IPS-20b (cell line): ENCODE measurements at regions not wholly inside any gene's neighbourhood (a gene's known extent, or its start where the extent isn't known, plus 50 kb on each side); places are given as distances from the start of the nearest gene placed in this dataset.
"Not testable (repeated sequence)": the region's sequence is repeated elsewhere in the genome, so short reads cannot be mapped to it uniquely, and the experiment has no call there.

ENCODE experiments used
- H3K27ac ChIP-seq: one replicate; pipeline ENCODE4 v1.5.1; 2013; ENCODE audit warnings: low read length
- H3K27me3 ChIP-seq: 2 replicates; pipeline ENCODE4 v1.6.1; 2013; ENCODE audit warnings: mild to moderate bottlenecking, low read length, inconsistent platforms; ENCODE audit not compliant: insufficient read depth
- H3K36me3 ChIP-seq: 2 replicates; pipeline ENCODE4 v1.6.1; 2013; ENCODE audit warnings: low read depth, mild to moderate bottlenecking, inconsistent platforms, low read length, moderate library complexity; ENCODE audit not compliant: insufficient read depth
- H3K4me1 ChIP-seq: 2 replicates; pipeline ENCODE4 v1.6.1; 2013; ENCODE audit warnings: mild to moderate bottlenecking, control low read depth, inconsistent platforms, low read length, moderate library complexity; ENCODE audit not compliant: insufficient read depth
- H3K4me3 ChIP-seq: 2 replicates; pipeline ENCODE4 v1.5.1; 2013; ENCODE audit warnings: mild to moderate bottlenecking, low read length, inconsistent platforms
- H3K9ac ChIP-seq: 2 replicates; pipeline ENCODE4 v1.6.1; 2013; ENCODE audit warnings: low read depth, mild to moderate bottlenecking, inconsistent platforms, low read length, moderate library complexity
- H3K9me3 ChIP-seq: 2 replicates; pipeline ENCODE4 v1.6.1; 2013; ENCODE audit warnings: mild to moderate bottlenecking, low read depth, low read length, inconsistent platforms; ENCODE audit not compliant: insufficient read depth

DNA sequence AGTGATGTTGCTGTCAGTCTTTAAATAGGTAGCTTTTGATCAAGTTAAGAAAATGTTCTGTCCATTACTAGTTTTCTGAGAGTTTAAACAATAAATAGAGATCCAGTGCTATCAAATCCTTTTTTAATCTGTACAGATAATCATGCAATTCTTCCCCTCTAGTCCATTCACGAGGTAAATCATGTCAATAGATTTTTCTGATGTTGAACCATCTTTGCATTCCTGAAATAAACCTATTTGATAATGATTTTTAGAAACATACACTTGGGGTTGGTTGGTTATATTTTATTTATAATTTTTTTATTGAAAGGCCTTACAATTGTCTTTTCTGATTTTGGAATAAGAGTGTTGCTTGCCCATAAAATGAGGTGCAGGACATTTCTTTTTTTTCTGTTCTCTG, 95.0 kb downstream of the FAM53A start:
- Histone ChIP-seq H3K27me3 (no peaks in the 10 kb centered on the region), H3K9ac (no peak overlapping the region), H3K36me3 (no peaks in the 10 kb centered on the region), H3K4me3 (no peak overlapping the region), H3K4me1 (no peaks in the 10 kb centered on the region), H3K27ac (no peak overlapping the region), H3K9me3 (peaks cover 13% of the 10 kb centered on the region)

DNA sequence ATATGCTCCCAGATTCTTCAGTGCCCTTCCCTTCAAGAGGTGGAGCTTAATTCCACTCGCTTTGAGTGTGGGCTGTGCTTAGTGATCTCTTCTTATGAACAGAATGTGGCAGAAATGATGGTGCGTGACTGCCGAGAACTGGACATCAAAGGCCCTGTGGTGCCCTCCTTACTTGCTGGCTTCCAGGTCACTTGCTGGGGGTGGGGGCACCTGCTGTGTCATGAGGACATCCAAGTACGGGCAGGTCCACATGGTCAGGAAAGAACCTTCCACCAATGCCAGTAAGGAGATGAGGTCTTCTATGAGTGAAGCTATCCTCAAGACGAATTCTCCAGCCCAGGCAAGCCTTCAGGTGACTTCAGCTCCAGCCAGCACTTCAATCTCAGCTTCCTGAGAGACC, 95.8 kb downstream of the FAM53A start:
- Histone ChIP-seq H3K4me3 (no peak overlapping the region), H3K27me3 (no peaks in the 10 kb centered on the region), H3K9me3 (peaks cover 13% of the 10 kb centered on the region), H3K27ac (no peak overlapping the region), H3K4me1 (no peaks in the 10 kb centered on the region), H3K36me3 (no peaks in the 10 kb centered on the region), H3K9ac (no peak overlapping the region)

DNA sequence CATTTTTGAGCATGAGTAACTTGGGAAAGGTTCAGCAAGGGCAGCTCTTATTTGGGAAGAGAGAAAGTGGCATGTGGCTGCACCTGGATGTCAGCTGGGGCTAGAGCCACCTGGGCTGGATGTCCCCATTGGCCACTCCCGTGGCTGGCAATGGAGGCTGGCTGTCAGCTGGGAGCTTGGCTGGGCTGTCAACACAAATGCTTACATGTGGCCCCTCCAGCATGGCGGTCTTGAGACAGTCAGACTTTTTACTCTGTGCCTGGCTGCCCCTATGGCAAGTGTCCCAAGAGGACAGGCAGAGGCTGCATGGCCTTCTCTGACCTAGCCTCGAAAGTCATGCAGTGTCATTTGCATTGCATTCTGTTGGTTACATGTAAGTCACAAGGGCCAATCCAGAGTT, 99.6 kb downstream of the FAM53A start:
- Histone ChIP-seq H3K27ac (no peak overlapping the region), H3K27me3 (peaks cover 4% of the 10 kb centered on the region; the same call in 1 of the 2 replicates), H3K9me3 (peaks cover 8% of the 10 kb centered on the region), H3K36me3 (no peaks in the 10 kb centered on the region), H3K9ac (no peak overlapping the region), H3K4me1 (no peaks in the 10 kb centered on the region), H3K4me3 (no peak overlapping the region)

DNA sequence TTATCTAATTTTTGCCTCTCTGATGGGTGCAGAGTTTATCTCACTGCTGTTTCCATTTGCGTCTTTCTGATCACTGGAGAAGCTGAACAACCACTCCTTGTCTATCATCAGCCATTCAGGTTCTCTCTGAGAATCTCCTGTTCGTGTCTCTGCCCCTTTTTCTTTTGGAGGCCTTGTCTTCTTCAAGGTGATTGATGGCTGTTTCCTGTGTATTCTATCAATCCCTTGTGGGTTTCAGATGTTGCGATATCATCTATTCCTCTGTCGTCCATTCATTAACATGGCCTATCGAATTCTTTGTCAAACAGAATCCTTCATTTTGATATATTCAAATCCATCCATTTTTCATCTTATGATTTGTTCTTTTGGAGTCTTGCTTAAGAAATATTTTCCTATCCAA, 100.3 kb downstream of the FAM53A start:
- no peaks in the 10 kb centered on the region for H3K4me1 ChIP-seq
- peaks cover 6% of the 10 kb centered on the region; the same call in 1 of the 2 replicates for H3K9me3 ChIP-seq
- H3K27ac ChIP-seq = no peak overlapping the region
- H3K9ac ChIP-seq = no peak overlapping the region
- no peak overlapping the region for H3K4me3 ChIP-seq
- no peaks in the 10 kb centered on the region for H3K36me3 ChIP-seq
- H3K27me3 ChIP-seq = peaks cover 6% of the 10 kb centered on the region; the same call in 1 of the 2 replicates

DNA sequence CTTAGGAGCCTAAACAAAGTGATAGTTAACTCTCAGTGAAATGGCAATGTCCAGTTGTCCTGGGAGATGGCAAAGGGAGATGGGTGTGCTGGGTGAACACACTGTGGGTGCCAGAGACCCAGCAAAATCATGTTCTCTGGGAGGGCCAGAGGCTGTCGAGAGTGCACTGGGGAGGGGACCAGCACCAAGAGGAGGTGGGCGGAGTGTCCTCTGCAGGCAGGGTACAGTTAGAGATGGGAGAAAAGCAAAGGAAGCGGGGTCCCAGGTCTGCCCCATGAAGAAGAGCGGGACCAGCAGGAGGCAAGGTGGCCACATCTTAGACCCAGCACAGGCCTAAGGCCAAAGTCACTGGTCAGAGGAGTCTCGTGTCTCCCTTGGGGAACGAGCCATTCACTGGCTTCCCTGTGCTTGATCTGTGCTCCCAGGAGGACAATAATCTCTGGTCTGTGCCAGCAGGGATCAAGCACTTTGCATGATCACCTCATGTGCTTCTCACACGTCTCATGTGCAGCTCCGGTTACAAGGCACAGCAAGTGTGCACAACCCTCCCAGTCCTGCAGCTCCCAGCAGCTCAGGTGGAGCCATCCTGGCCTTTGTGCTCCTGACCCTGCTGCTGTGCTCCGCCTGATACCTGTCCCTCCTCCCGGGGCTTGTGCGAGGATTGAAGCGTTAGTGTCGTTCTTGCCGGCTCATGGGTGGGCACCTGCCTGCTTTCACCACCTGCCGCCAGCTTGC, 100.9 kb downstream of the FAM53A start:
- peaks cover 5% of the 10 kb centered on the region; the same call in 1 of the 2 replicates for H3K9me3 ChIP-seq
- peaks cover 9% of the 10 kb centered on the region for H3K27me3 ChIP-seq

DNA sequence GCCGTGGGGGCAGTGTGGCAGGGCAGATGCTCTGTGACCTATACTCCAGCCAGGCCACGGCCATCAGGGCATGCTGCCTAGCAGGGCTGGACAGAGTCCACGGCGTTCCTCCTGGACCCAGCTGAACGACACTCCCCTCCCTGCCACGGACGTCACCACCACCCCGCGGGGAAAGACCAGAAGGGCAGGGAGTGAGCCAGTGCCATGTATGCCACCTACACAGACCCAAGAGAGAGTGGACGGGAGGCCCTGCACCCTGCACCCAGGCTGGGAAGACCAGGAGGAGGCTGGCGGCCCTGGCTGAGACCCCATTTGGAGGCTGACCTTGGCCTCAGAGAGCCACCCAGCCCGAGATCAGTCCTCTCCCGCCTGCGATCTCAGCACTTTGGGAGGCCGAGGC, 101.9 kb downstream of the FAM53A start:
- Histone ChIP-seq H3K9ac (no peak overlapping the region), H3K9me3 (peaks cover 5% of the 10 kb centered on the region; the same call in 1 of the 2 replicates), H3K4me1 (peaks cover 3% of the 10 kb centered on the region; the same call in 1 of the 2 replicates), H3K27me3 (peaks cover 19% of the 10 kb centered on the region), H3K4me3 (no peak overlapping the region), H3K27ac (no peak overlapping the region), H3K36me3 (no peaks in the 10 kb centered on the region)

More for the DNA sequence above, 100.9 kb downstream of the FAM53A start:
- Histone ChIP-seq H3K9ac (no peak overlapping the region), H3K27ac (no peak overlapping the region), H3K4me3 (no peak overlapping the region), H3K4me1 (no peaks in the 10 kb centered on the region; the same call in 1 of the 2 replicates), H3K36me3 (no peaks in the 10 kb centered on the region)

DNA sequence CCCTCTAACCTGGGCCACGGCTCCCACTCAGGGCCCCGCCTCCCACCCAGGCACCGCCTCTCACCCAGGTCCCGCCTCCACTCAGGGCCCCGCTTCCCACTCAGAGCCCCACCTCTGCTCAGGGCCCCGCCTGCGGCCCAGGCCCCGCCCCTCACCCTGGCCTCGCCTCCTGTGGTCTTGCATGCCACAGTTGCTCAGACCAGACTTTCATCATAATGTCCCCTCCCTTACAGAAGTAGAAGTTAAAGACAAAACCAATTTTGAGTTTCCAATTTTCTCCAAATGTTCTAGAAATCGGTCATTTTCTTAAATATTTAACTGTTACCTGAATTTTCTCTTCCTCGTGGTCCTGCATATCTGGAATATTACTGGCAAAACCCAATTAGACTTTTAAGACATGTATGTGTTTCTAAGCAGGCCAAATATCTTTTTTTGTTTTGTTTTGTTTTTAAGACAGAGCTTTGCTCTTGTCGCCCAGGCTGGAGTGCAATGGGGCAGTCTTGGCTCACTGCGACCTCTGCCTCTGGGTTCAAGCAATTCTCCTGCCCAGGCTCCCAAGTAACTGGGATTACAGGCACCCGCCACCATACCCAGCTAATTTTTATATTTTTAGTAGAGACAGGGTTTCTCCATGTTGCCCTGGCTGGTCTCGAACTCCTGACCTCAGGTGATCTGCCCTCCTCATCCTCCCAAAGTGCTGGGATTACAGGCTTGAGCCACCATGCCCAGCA, 102.8 kb downstream of the FAM53A start:
- not testable (repeated sequence) for H3K27ac ChIP-seq, H3K9me3 ChIP-seq, H3K4me1 ChIP-seq, H3K4me3 ChIP-seq, H3K36me3 ChIP-seq, H3K9ac ChIP-seq
- H3K27me3 ChIP-seq = peaks cover 23% of the 10 kb centered on the region

DNA sequence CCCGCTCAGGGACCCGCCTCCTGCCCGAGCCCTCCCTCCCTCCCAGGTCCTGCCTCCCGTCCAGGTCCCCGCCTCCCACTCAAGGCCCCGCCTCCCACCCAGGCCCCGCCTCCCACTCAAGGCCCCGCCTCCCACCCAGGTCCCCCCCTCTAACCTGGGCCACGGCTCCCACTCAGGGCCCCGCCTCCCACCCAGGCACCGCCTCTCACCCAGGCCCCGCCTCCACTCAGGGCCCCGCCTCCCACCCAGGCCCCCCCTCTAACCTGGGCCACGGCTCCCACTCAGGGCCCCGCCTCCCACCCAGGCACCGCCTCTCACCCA, 103.5 kb downstream of the FAM53A start:
- H3K27ac ChIP-seq, H3K36me3 ChIP-seq, H3K9ac ChIP-seq: not testable (repeated sequence)

DNA sequence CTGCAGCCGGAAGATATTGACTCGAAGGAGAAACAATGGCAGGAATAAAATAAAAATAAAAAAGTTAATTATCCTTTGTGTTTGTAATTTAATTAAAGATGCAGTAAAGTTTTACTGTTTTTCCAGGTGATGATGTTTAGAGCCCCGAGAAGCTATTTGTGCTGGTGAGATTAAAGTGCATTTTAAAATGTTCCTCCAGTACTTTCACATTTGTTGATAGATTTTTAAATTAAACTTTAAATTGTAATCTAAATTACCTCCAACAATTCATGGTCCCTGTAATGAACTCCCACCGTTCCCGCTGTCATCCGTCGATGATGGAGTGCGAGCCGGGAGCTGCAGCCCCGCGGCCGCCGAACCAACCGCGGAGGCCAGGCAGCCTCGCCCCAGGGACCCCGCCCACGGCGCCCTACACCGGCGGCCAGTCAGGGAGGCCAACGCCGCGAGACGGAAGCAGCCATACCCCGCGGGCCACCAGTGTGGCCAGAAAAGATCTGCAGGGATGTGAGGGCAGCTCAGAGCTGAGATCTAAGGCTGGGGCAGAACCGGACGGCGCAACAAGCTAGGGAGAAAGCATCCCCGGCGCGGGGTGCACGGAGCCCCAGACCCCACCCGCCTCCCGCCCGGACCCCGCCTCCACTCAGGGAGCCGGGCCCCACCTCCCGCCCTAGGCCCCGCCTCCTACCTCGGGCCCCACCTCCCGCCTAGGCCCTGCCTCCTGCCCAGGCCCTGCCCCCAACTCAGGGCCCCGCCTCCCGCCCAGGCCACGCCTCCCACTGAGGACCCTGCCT, 104.0 kb downstream of the FAM53A start:
- H3K27ac ChIP-seq = no peak overlapping the region
- no peak overlapping the region for H3K9ac ChIP-seq
- no peaks in the 10 kb centered on the region for H3K36me3 ChIP-seq
- H3K4me3 ChIP-seq = peak overlapping the region; percentile 65
- peaks cover 23% of the 10 kb centered on the region for H3K27me3 ChIP-seq
- peaks cover 5% of the 10 kb centered on the region; the same call in 1 of the 2 replicates for H3K9me3 ChIP-seq
- H3K4me1 ChIP-seq = peaks cover 3% of the 10 kb centered on the region; the same call in 1 of the 2 replicates

More for the DNA sequence above, 103.5 kb downstream of the FAM53A start:
- peaks cover 23% of the 10 kb centered on the region for H3K27me3 ChIP-seq
- H3K9me3 ChIP-seq, H3K4me1 ChIP-seq, H3K4me3 ChIP-seq: not testable (repeated sequence)

DNA sequence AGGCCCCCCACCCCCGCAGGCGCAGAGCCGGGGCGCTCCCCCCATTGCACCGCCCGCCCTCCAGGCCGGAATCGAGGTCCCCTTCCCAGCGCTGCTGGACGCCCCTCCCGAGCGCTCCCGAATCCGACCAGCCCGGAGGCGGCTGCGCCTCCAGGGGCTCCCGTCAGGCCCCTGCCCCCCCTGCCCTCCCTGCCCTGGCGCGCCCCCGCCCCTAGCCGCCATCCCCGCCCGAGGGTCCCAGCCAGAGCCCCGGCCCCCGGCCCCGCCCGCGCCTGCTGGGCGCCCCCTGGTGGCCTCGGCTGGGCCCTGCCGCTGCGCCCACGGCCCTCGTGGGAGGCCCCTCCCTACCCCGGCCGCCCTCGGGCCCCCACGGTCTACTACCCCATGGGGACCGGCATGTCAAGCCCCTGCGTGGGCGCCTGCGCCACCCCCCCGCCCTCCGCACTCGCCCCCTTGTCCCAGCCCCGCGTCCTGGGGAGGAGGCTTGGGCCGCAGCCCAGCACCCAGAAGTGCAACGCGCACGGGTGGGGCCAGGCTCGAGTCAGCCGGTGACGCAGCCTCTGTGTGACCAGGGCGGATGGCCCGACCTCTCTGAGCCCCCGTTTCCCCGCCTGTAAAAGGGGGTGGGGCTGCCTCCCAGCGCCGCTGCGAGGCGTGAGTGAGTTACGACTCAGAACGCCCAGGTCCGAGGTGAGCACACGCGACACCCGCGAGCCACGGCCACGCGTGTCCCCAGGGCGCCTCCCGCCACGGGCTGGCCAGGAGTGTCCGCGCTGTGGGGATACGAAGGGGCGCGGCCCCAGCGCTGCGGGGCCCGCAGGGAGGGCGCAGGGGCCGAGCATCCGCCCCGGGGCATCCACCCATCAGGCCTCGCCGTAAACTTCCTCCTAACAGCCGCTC, 104.9 kb downstream of the FAM53A start:
- H3K27me3 ChIP-seq = peaks cover 23% of the 10 kb centered on the region
- H3K36me3 ChIP-seq = no peaks in the 10 kb centered on the region
- H3K9me3 ChIP-seq = peaks cover 2% of the 10 kb centered on the region; the same call in 1 of the 2 replicates
- no peak overlapping the region for H3K27ac ChIP-seq
- peak overlapping the region; percentile 65 for H3K4me3 ChIP-seq
- peaks cover 3% of the 10 kb centered on the region; the same call in 1 of the 2 replicates for H3K4me1 ChIP-seq
- H3K9ac ChIP-seq = no peak overlapping the region
